HG02610 (cell line): ENCODE measurements at regions not wholly inside any gene's neighbourhood (a gene's known extent, or its start where the extent isn't known, plus 50 kb on each side); places are given as distances from the start of the nearest gene placed in this dataset.
A peak's percentile ranks its signal among the peaks of the same experiment; 100 is the strongest.
"Not testable (repeated sequence)": the region's sequence is repeated elsewhere in the genome, so short reads cannot be mapped to it uniquely, and the experiment has no call there.

Experiments used
- ATAC-seq: cut with Tn5 transposase; IDR thresholded peaks from one replicate; pipeline ENCODE4 v1.9.1; 2021; ENCODE audit warnings: mild to moderate bottlenecking, moderate library complexity; ENCODE audit not compliant: unreplicated experiment

DNA sequence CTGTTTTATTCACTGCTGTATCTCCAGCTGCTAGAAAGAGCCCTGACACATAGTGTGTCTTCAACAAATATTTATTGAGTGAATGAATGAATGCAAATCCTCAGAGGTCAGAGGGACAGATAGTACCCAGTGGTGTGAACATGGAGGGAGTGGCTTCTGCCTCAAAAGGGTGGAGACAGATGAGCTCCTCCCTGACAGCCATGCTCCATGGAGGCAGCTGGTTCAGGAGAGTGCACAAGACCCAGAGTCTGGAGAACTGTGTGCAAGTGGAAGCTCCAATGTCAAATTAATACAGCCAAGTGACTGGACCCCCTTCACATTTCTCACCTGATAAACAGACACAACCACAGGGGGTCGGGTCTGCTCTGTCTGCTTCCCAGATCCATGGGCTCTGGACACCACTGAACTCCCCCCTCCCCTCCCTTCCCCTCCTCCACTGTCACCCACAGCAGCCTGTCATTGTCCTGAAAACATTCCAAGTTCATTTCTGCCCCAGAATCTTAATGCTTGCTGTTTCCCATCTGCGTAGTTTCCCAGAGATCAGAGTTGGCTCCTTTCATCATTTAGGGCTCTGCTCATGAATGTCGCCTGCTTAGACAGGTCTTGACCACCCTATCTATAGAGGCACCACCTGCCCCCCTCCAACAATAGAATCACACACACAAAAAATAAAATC, 312.9 kb upstream of the PODXL start:
- no peak for ATAC-seq

DNA sequence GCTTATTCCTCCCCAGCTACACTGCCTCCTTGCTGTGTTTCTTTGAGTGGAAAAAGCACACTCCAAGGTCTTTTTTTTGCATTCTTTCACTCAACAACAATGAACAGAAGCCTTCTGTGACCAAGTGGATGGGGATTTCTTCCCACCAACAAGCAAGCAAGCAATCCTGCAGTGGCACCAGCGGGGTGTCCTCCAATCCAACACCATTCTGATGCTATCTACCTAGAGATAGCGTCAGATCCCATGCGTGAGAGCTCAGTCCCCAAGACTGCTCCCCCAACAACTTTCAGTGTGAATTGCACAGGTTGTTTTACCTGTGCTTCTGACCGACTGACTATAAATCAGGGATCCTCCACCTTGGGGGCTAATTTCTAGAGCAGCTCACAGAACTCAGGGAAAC, 311.0 kb upstream of the PODXL start:
- ATAC-seq: no peak

DNA sequence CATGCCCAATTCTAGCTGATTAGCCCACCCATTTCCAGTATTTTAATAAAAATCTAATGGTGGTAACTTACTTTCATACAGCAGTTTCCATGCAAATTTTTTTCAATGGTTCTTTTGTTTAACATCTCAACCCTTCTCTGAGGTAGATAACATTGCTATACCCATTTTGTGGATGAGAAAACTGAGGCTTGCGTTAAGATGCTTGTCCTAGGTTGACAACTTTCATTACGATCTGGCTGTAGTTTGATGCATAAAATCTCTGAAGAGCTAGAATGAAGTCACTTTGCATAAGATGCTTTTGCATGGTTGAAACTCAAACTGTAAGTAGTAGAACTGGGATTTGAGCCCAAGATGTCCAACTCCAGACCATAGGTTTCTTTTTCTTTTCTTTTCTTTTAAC, 309.5 kb upstream of the PODXL start:
- no peak for ATAC-seq

DNA sequence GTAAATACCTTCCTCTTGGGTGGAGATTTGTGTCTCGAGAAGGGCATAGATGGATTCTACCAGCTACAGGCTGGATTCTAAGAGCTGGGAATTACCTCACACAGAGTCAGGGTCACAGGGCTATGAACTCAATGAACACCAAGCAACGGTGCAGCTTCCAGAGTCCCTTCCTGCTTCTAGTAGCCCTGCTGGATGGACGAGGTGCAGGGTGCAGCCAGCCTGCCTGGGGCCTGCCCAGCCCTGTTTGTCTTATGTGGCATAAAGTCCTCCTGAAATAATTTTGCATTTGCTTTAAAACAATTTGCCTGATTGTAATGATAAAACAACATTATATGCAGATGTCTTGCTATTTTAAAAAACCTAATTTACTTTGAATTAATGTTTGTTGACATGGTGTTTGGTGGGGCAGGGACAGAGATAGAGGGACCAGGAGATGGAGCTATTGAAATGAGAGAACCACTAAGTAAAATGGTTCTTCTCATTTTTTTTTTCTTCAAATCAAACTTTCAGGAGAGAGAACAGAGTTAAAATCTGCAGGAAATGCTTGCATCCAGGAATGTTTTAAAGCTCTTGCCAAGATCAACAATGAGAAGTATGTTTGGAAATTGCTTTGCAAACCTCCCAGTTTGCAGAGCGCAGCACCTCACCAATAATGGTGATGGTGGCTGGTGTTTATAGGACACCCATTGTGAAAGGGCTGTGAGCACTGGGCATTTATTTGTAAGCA, 305.4 kb upstream of the PODXL start:
- no peak for ATAC-seq

DNA sequence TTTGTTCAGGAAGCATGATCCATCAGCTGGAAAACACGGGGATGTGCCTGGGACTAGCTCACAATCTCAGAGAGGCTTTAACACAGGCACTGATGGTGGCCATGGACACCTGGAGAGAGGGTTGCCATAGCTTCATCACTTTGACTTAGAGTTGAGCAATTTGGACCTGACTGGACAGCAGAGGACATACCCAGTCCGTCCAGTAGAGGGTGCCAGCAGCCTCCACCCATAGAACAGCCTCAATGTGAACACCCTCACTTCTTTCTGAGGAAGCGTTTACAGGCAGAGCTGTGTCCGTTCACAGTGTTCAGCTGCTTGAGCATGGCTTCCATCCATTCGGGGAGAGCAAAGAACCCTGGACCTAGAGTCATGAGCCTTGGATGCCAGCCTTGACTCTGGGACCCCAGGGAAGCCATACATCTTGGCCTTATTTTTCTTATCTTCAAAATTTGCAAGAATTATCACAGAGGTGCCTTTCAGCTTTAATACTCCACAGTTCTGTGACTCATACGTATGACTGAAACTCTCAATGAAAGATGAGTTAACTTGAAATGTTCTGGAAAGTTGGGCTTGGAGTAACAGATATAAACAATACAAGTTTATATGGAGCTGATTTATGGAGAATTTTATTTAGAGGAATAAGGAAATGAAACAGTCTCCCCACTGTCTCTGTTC, 302.9 kb upstream of the PODXL start:
- peak; percentile 80 for ATAC-seq

DNA sequence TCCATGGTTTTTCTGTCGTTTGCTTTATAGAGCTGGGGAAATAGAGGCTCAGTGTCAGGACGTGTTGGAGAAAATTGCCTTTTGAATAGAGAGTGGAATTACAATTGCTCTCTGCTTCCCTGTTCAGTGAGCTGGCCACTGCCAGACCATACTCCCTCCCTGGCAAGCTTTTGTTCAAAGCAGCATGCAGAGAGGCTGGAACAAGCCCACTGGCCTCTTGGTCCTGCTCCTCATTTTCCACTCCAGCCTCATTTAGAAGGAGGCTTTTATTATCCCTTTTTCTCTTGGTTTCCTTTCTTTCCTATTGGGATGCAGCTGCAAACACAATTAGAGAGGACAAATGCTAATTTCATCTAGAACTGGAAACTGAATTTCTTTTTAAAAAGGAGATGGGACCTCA, 302.2 kb upstream of the PODXL start:
- ATAC-seq: no peak

DNA sequence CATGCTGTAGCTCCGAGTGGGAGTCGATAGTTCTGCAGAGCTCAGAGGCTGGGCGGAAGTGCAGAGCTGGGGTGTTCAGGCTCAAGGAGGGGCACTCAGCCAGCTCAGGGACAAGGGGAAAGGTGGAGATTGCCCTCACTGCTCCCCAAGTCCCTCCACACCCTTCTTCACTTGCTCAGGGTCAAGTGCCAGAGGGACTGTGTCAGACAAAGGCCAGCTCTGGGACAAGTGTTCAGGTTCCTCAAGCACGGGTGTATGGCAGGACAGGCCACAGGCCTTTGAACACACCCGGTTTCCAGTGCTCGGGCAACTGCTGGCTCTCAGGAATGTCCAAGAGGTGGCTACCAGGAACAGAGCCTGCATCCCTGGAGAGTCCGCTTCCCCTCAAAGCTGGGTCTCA, 293.0 kb upstream of the PODXL start:
- ATAC-seq: no peak

DNA sequence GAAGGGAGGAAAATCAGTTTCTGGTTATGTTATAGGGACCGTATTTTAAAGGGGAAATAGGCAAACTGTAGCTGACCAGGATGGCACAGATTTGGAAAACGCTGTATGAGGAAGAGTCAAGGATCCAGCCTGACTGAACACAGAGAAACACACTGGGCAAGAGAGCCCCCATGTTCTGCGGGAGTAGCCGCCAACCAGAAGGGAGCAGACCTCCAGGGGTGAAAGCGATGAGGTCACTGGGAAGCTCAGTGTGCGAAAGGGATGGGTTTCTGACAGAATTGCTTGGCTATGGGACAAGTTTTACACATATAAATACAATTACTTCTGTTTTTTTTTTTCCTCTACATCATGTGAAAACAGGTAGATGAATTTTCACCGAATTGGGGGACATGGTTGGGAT, 291.6 kb upstream of the PODXL start:
- ATAC-seq: no peak

DNA sequence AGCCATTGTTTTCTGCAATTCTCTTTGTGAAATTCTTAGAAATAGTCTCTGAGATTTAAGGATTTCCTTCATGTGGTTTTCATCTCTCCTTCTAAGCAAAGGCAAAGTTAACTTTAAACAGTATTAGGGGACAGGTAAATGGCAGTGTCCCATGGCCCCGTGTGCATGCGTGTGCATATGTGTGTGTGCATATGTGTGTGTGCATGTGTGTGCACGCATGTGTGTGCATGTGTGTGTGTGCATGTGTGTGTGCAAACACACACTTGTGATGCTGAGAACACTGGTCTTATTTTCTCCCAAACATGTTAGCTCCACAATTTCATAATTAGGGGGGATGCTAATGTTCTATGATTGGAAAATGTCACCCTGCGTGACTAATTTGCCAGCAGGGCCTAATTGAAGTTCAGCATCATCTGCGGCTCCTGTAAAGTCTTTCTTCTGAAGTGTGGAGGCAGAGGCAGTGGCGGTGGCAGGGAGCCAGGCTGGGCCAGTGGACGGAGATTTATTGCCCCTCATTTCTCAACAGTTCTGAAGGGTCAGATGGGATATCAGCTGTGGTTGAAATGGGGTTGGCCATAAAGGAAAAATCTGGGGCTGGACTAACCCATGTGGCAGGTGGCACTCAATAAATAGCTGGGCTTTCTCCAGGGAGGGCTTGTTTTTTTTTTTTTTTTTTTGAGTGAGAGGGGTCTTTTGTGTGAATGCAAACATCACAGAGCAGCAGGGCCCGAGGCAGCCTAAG, 289.3 kb upstream of the PODXL start:
- ATAC-seq: no peak

DNA sequence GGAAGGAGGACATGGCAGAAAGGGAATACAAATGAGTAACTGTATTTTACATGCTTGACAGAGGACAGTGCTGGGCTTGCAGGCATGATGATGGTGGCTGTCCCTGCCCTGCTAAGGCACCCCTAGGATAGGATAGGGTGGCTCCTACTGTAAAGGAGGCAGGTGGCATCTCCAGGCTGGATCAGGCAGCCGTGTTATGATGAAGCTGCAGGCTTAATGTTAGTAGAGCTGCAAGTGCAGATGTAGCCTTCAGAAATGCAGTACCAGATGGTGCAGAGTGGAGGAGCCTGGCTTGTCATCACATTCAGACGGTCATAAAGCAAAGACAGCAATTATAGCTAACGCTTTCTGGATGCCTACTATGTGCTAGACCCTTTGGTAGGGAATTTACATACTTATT, 287.9 kb upstream of the PODXL start:
- ATAC-seq: no peak

DNA sequence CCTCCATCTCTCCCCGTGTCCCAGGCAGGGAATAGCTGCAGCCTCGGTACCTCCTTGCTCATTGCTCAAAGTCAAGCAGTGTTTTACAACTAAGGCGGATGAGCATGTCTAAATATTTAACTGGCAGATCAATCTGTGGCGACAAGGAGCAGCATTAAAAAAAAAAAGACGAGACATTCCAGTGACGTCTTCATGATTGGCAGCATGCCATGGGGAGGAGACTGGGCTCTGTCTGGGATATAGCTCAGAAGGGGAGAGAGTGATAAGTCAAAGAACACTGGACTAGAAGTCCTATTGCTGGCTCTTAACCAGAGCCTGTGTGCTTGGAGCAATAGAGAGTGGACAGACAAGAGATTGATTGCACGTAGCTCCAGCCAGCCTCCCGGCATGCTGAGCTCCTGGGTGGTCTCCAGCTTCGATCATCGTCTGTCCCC, 287.5 kb upstream of the PODXL start:
- ATAC-seq: no peak

DNA sequence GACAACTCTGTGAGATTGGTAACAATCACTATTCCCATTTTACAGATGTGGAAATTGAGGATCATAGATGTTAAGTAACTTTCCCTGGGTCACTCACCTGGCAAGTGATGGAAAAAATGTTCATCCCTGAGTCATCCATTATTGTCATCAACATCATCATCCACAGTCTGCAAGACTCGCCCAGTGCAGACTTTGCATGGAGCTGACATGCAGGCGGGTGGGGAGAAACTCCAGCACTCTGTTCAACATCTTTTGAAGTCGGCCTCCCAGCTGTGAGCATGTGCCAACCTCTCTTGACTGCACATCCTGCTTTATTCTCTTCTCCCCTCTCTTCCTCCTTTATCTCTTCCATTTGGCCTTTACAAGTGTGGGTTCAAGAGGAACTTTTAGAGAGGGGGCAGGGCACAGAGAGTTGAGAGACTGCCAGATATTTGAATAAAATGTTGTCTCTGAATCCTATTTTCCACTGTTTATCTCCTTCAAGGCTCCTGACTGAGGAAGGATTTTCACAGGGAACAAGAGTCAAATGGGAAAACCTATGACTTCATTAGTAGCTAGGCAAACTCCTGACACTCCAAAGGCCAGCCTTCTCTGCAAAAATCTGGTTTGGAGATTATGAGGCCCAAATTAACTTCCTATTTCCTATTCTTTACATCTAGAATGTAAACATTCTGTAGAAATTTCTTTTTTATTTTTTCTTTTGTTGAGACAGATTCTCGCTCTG, 283.7 kb upstream of the PODXL start:
- ATAC-seq: no peak

DNA sequence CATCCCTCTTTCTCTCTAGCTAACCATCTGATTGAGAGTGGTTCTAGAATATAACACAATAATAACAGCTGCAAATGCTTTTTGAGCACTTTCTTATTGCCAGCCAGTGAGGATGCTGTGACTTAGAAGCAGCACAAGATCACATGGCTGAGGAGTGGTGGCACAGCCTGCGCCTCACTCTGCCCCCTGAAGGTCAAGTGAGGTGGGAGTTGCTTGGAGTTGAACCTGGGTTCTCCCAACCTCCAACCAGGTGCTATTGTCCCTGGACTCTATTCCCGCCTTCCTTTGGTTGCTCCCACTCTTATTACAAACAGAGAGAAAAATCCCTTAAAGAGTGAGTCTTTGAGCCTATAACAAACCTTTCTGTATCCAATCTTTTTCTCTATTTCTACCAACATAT, 280.3 kb upstream of the PODXL start:
- no peak for ATAC-seq

DNA sequence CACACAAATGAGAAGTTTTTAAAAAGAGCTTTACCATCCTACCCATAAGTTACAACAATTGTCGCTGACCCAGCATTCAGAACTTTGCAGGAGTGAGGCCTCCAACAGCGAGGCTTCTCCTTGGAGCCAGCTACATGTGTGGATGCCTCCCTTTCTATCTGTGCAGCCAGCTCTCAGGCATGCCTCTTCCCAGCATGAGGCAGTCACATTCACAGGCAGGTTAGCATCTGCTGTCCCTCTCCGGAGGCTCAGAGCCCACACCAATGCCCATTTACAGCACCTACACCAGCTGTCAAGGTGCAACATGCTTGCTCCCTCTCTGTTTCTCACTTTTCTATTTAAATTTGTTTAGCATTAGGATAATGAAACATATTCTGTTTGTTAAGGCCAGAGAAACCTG, 278.7 kb upstream of the PODXL start:
- no peak for ATAC-seq

DNA sequence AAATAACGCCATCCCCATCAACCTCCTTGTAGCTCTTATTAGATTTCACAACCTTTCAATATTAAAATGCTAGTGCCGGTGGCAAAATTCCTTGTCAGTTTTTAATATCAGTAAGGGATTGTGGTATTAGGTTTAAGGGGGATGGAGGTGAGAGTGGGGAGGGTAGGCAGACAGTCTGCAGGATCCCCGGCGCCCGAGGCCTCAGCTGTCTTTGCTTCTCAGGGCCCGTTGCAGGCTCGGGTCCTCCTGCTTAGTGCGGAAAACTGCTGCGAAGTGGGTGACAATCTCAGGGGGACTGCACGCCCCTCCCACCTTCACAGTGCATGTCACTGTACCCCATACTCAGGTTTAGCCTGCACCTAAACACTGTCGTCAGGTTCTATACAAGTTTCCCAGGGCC, 274.3 kb upstream of the PODXL start:
- ATAC-seq: no peak

DNA sequence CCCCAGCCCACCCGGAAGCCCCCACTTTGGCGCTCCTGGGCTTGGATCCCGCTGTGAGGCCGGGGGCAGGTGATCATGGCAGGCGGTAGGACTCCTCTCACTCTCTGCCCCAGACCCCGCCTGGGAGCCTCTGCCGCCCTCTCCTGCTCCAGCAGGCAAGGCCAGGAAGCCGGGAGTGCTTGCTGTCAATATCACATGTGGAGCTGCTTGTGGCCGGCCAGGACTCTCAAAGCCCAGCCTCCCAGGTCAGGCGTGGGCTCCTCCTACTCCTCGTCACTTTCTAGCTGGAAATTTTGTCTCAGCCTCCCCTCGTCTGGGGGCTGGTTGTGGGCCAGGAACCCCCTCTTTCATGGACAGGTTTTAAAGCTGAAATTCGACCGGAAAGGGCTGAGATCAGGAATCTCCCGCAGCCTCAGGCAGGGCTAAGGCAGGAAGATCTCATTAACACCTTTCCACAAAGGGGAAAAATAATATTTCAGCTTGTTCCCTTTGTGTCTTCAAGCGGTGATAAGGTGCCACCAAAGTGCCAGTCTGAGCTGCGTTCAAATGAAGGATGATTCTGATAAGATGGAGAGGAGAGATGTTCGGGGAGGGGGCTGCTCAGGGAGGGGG, 273.6 kb upstream of the PODXL start:
- ATAC-seq: no peak

DNA sequence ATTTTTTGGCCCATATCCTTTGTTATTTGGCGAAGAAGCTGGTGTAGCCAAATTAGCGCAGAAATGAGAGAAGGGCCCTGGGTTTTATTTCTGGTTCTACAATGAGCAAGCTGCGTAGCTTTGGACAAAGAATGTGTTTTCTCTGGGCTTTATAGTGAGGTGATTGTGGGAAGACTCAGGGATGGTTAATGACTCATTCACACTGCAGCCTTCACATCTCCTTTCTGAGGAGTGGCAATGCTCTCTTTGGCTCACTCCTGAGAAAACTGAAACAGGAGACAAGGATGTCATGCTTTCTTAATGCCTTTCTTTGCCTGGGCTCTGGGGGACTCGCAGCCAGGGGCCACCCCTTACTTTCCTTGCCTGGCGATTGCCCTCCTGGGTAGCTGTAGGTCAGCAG, 271.0 kb upstream of the PODXL start:
- ATAC-seq: no peak

DNA sequence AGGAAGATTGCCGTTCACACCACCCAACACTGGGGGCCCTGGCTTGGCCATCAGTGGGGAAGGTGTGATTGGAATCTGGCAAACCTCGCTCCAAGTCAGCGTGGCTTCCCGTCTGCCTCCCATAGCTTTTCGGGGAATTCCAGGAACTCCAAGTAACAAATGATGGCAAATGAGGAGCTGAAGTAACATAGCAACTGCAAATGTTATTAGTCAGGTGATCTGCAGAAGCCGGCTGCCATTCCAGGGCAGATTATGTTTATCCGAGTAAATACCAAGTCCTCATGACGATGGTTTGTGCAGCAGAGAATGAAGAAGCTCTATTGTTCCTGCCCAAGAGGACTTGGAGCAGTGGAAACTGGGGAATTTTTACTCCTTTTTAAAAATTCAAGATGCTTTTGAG, 270.5 kb upstream of the PODXL start:
- no peak for ATAC-seq

DNA sequence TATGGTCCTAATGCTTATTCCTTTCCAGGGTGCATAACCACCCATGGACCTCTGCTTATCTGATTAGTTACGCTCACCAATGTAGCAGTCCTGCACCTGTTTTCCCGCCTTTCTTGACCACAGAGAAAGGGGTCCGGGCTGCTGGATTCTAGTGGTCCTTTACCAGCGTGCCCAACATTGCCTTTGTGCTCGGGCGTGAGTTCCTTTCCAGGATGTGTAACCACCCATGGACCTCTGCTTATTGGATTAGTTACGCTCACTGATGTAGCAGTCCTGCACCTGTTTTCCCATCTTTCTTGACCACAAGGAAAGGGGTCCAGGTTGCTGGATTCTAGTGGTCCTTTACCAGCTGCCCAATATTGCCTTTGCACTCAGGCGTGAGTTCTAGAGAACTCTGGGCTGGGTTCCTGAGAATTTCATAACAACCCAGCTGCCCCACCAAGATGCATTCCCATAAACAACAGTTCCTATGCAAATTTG, 267.6 kb upstream of the PODXL start:
- not testable (repeated sequence) for ATAC-seq

DNA sequence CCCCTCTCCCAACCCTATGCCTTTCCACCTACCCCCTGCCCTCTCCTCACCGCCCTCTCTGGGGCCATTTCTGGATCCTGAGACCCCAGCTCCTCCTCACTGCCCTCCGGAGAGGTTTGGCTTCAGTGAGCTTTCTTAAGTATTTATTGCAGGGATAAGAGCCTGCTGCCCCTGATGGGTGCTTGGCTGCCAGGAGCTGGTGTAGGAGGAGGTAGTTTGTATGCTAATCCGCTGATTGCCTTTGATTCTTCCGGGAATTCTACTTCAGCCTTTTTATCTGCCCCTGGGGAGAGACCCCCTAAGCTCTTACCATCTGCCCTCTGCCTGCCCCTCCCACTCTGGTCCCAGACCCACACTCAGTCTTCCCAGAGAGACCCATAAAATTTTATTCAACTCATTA, 263.5 kb upstream of the PODXL start:
- ATAC-seq: no peak
